Astrocyte (in vitro differentiated cells and primary cell): ENCODE measurements at regions not wholly inside any gene's neighbourhood (a gene's known extent, or its start where the extent isn't known, plus 50 kb on each side); places are given as distances from the start of the nearest gene placed in this dataset.

Experiments used
- DNase-seq: peaks from one replicate; pipeline ENCODE4 v3.0.0-alpha.2; 2010; ENCODE audit warnings: low read depth
- FAIRE-seq: peaks from 2 replicates; lab custom pipeline; 2011; peaks lifted over from hg19 to GRCh38; lab: Jason Lieb, UNC
- H2AFZ ChIP-seq: 2 replicates; pipeline ENCODE4 v1.6.0; 2012; ENCODE audit warnings: low read depth, low read length, inconsistent platforms
- H3K27ac ChIP-seq: 2 replicates; pipeline ENCODE4 v1.5.1; 2011; ENCODE audit warnings: low read depth, low read length, inconsistent platforms
- H3K27me3 ChIP-seq: 2 replicates; pipeline ENCODE4 v1.6.0; 2011; ENCODE audit warnings: low read length, inconsistent platforms; ENCODE audit not compliant: insufficient read depth
- H3K36me3 ChIP-seq: 2 replicates; pipeline ENCODE4 v1.5.1; 2011; ENCODE audit warnings: low read length, inconsistent platforms; ENCODE audit not compliant: insufficient read depth
- H3K4me1 ChIP-seq: 2 replicates; pipeline ENCODE4 v1.5.1; 2011; ENCODE audit warnings: low read length, inconsistent platforms; ENCODE audit not compliant: insufficient read depth
- H3K4me2 ChIP-seq: 2 replicates; pipeline ENCODE4 v1.6.0; 2012; ENCODE audit warnings: low read length, inconsistent platforms
- H3K4me3 ChIP-seq: 2 replicates; pipeline ENCODE4 v1.5.1; 2011; ENCODE audit warnings: low read depth, mild to moderate bottlenecking, low read length, inconsistent platforms; ENCODE audit not compliant: insufficient read depth
- H3K79me2 ChIP-seq: 2 replicates; pipeline ENCODE4 v1.6.0; 2012; ENCODE audit warnings: mild to moderate bottlenecking, low read length, inconsistent platforms; ENCODE audit not compliant: insufficient read depth
- H3K9ac ChIP-seq: 2 replicates; pipeline ENCODE4 v1.6.0; 2012; ENCODE audit warnings: mild to moderate bottlenecking, low read length, inconsistent platforms
- H3K9me3 ChIP-seq: 2 replicates; pipeline ENCODE4 v1.5.1; 2012; ENCODE audit warnings: low read depth, mild to moderate bottlenecking, low read length, inconsistent platforms; ENCODE audit not compliant: insufficient read depth
- H4K20me1 ChIP-seq: 2 replicates; pipeline ENCODE4 v1.6.0; 2012; ENCODE audit warnings: low read length, inconsistent platforms; ENCODE audit not compliant: insufficient read depth
- H3K27ac Mint-ChIP-seq: one replicate; pipeline ENCODE4 v1.8.0; 2021; ENCODE audit warnings: mild to moderate bottlenecking, mixed read lengths; ENCODE audit not compliant: unreplicated experiment
- H3K27me3 Mint-ChIP-seq: one replicate; pipeline ENCODE4 v1.8.0; 2021; ENCODE audit warnings: low read depth, mixed read lengths; ENCODE audit not compliant: unreplicated experiment
- H3K36me3 Mint-ChIP-seq: one replicate; pipeline ENCODE4 v1.8.0; 2021; ENCODE audit warnings: low read depth, mixed read lengths; ENCODE audit not compliant: unreplicated experiment
- H3K4me1 Mint-ChIP-seq: one replicate; pipeline ENCODE4 v1.8.0; 2021; ENCODE audit warnings: low read depth, mixed read lengths; ENCODE audit not compliant: unreplicated experiment
- H3K4me3 Mint-ChIP-seq: one replicate; pipeline ENCODE4 v1.8.0; 2021; ENCODE audit warnings: mild to moderate bottlenecking, moderate library complexity, mixed read lengths; ENCODE audit not compliant: unreplicated experiment
- H3K9me3 Mint-ChIP-seq: one replicate; pipeline ENCODE4 v1.8.0; 2021; ENCODE audit warnings: mild to moderate bottlenecking, mixed read lengths; ENCODE audit not compliant: unreplicated experiment
- EZH2 ChIP-seq: IDR thresholded peaks from 2 replicates; pipeline ENCODE4 v1.6.1; 2012; ENCODE audit warnings: mild to moderate bottlenecking, low read length, inconsistent platforms; ENCODE audit not compliant: insufficient read depth
- TF ChIP-seq, protein P1 (sequence below): IDR thresholded peaks from 2 replicates; pipeline ENCODE4 v1.5.1; 2011; ENCODE audit warnings: low read depth, mild to moderate bottlenecking, inconsistent platforms, low read length, moderate library complexity; ENCODE audit not compliant: insufficient read depth

DNA sequence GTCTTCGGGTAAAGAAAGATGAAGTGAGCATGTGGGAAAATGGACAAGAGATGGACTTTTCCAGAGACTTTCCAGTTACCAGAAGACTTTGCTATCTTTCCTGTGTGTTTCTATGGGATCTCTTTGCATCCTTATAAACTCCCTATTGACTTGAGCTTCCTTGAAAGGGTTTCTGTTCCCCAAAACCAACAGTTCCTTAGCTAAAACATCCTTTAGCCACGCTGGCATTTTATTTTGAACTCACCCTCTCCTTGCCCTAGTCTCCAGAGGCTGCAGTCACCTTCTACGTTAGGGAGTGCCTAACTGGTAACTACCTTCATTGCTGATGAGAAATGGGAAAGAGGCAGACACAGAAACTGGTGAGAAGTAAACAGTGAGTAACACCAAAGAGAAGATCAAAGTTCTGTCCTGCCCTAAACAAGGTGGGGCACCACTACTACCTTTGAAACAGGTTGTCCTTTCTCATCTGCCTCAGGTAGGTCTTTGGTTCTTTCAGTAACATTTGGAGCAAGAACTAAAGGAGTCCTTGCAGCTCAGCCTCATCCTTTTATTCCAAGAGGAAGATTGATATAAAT lies 402.9 kb downstream of the ENC1 start:
- H3K79me2 ChIP-seq: no peaks in the 10 kb centered on the region
- H3K27me3 ChIP-seq: no peaks in the 10 kb centered on the region
- no peak for TF ChIP-seq EZH2
- TF ChIP-seq, protein P1, sequence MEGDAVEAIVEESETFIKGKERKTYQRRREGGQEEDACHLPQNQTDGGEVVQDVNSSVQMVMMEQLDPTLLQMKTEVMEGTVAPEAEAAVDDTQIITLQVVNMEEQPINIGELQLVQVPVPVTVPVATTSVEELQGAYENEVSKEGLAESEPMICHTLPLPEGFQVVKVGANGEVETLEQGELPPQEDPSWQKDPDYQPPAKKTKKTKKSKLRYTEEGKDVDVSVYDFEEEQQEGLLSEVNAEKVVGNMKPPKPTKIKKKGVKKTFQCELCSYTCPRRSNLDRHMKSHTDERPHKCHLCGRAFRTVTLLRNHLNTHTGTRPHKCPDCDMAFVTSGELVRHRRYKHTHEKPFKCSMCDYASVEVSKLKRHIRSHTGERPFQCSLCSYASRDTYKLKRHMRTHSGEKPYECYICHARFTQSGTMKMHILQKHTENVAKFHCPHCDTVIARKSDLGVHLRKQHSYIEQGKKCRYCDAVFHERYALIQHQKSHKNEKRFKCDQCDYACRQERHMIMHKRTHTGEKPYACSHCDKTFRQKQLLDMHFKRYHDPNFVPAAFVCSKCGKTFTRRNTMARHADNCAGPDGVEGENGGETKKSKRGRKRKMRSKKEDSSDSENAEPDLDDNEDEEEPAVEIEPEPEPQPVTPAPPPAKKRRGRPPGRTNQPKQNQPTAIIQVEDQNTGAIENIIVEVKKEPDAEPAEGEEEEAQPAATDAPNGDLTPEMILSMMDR: no peak
- FAIRE-seq (no peak), DNase-seq (no peak)
- no peak overlapping the region for H2AFZ ChIP-seq
- H3K9ac ChIP-seq: no peak overlapping the region
- no peak overlapping the region for H3K4me3 Mint-ChIP-seq
- H3K27me3 Mint-ChIP-seq: no peaks in the 10 kb centered on the region
- no peaks in the 10 kb centered on the region for H3K9me3 ChIP-seq
- no peaks in the 10 kb centered on the region for H3K36me3 ChIP-seq
- peaks cover 2% of the 10 kb centered on the region for H3K9me3 Mint-ChIP-seq
- no peak overlapping the region for H3K4me2 ChIP-seq
- peaks cover 43% of the 10 kb centered on the region for H3K4me1 Mint-ChIP-seq
- H3K27ac Mint-ChIP-seq: no peak overlapping the region
- H3K27ac ChIP-seq: no peak overlapping the region
- H4K20me1 ChIP-seq: no peaks in the 10 kb centered on the region
- H3K4me1 ChIP-seq: peaks cover 26% of the 10 kb centered on the region
- no peaks in the 10 kb centered on the region for H3K36me3 Mint-ChIP-seq
- H3K4me3 ChIP-seq: no peak overlapping the region

DNA sequence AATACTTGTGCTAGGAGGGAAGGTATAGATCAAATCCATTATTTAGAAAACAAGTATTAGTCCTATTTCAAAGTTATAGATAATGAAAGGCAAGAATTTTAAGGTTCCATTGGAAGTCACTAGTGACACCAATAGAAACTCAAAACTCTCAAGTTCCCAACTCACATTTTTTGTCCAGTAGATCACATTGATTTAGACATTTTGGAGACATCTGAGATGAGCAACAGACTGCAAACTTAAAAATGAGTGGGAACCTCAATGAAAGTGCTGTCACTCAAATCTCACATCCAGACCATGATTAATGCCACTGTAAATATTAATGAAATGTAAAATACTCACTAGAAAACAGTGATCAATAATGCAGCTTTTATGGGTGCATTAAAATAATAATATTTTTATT lies 405.0 kb downstream of the ENC1 start:
- FAIRE-seq (no peak), DNase-seq (no peak)
- H3K4me3 Mint-ChIP-seq: no peak overlapping the region
- no peaks in the 10 kb centered on the region for H3K79me2 ChIP-seq
- H3K9ac ChIP-seq: no peak overlapping the region
- H3K9me3 ChIP-seq: no peaks in the 10 kb centered on the region
- H3K36me3 Mint-ChIP-seq: no peaks in the 10 kb centered on the region
- H3K27me3 ChIP-seq: no peaks in the 10 kb centered on the region
- H3K36me3 ChIP-seq: no peaks in the 10 kb centered on the region
- H3K4me1 Mint-ChIP-seq: peaks cover 48% of the 10 kb centered on the region
- H3K27ac Mint-ChIP-seq: peak overlapping the region; percentile 91
- H3K4me3 ChIP-seq: no peak overlapping the region
- TF ChIP-seq, protein P1: no peak
- TF ChIP-seq EZH2: no peak
- no peak overlapping the region for H2AFZ ChIP-seq
- H3K9me3 Mint-ChIP-seq: peaks cover 2% of the 10 kb centered on the region
- no peak overlapping the region for H3K4me2 ChIP-seq
- H3K4me1 ChIP-seq: peaks cover 34% of the 10 kb centered on the region
- H4K20me1 ChIP-seq: no peaks in the 10 kb centered on the region
- H3K27me3 Mint-ChIP-seq: no peaks in the 10 kb centered on the region
- H3K27ac ChIP-seq: no peak overlapping the region

DNA sequence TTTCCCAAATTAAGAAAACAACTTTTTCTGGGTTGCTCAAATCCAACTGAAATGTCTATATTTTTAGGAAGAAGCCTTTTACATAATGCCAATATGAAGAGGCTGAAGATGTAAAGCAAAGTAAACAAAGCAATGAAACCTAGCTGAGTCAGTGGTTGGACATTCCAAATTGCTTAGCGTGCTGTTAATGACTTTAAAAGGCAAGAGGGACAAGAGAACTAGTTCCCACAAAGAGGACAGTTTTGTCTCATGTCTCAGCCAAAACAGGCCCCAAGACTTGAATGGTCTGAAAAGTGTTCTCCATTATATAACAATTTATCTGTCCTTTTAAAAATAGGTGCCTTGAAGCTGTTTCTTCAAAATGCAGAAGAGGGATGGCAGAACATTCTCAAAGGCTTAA lies 407.0 kb downstream of the ENC1 start:
- Mint-ChIP-seq H3K4me3 (no peak overlapping the region), H3K27me3 (no peaks in the 10 kb centered on the region), H3K9me3 (no peaks in the 10 kb centered on the region), H3K27ac (peak overlapping the region; percentile 91), H3K4me1 (peaks cover 48% of the 10 kb centered on the region), H3K36me3 (no peaks in the 10 kb centered on the region)
- Histone ChIP-seq H4K20me1 (no peaks in the 10 kb centered on the region), H3K9ac (peak overlapping the region; percentile 24), H3K36me3 (no peaks in the 10 kb centered on the region), H3K4me3 (no peak overlapping the region), H3K9me3 (no peaks in the 10 kb centered on the region), H3K27ac (peak overlapping the region; percentile 71), H3K4me2 (peak overlapping the region; percentile 56), H3K27me3 (no peaks in the 10 kb centered on the region), H3K4me1 (peaks cover 34% of the 10 kb centered on the region), H3K79me2 (no peaks in the 10 kb centered on the region), H2AFZ (no peak overlapping the region)
- DNase-seq: peak; percentile 74
- peak; percentile 87 for FAIRE-seq
- no peak for TF ChIP-seq EZH2
- TF ChIP-seq, protein P1: no peak
